Type B pancreatic cell (in vitro differentiated cells): ENCODE measurements at regions not wholly inside any gene's neighbourhood (a gene's known extent, or its start where the extent isn't known, plus 50 kb on each side); places are given as distances from the start of the nearest gene placed in this dataset.

ENCODE experiments used
- DNase-seq: peaks from one replicate; pipeline ENCODE4 v3.0.0; 2021; ENCODE audit warnings: mixed read lengths; ENCODE audit not compliant: unreplicated experiment; ENCODE audit errors: extremely low spot score
- H3K27ac Mint-ChIP-seq: 2 replicates; pipeline ENCODE4 v1.8.0; 2021; ENCODE audit warnings: mild to moderate bottlenecking, mixed read lengths
- H3K27me3 Mint-ChIP-seq: 2 replicates; pipeline ENCODE4 v1.8.0; 2021; ENCODE audit warnings: mixed read lengths
- H3K36me3 Mint-ChIP-seq: 2 replicates; pipeline ENCODE4 v1.8.0; 2021; ENCODE audit warnings: mixed read lengths
- H3K4me1 Mint-ChIP-seq: one replicate; pipeline ENCODE4 v1.8.0; 2021; ENCODE audit warnings: mixed read lengths; ENCODE audit not compliant: unreplicated experiment
- H3K4me3 Mint-ChIP-seq: 2 replicates; pipeline ENCODE4 v1.8.0; 2021; ENCODE audit warnings: mild to moderate bottlenecking, mixed read lengths
- H3K9me3 Mint-ChIP-seq: 2 replicates; pipeline ENCODE4 v1.8.0; 2021; ENCODE audit warnings: mixed read lengths
- CTCF ChIP-seq: fragments of 200-600 bp; sonication (generic); conservative IDR thresholded peaks from 2 replicates; pipeline ENCODE4 v1.5.0; 2021; ENCODE audit warnings: antibody characterized with exemption, mild to moderate bottlenecking

GRCh38 chr4:165592386-165592785 lies 213.6 kb downstream of the CPE start:
- TF ChIP-seq CTCF, result no peak
- H3K4me3 Mint-ChIP-seq, result no peak overlapping the region
- H3K27ac Mint-ChIP-seq, result no peak overlapping the region
- H3K4me1 Mint-ChIP-seq, result no peaks in the 10 kb centered on the region
- H3K36me3 Mint-ChIP-seq, result no peaks in the 10 kb centered on the region
- no peaks in the 10 kb centered on the region for H3K9me3 Mint-ChIP-seq
- DNase-seq, result no peak
- H3K27me3 Mint-ChIP-seq, result no peaks in the 10 kb centered on the region

GRCh38 chr4:165597581-165598480 lies 219.0 kb downstream of the CPE start:
- H3K4me3 Mint-ChIP-seq, result no peak overlapping the region
- H3K4me1 Mint-ChIP-seq, result no peaks in the 10 kb centered on the region
- no peak overlapping the region for H3K27ac Mint-ChIP-seq
- H3K36me3 Mint-ChIP-seq, result no peaks in the 10 kb centered on the region
- H3K27me3 Mint-ChIP-seq, result no peaks in the 10 kb centered on the region
- TF ChIP-seq CTCF, result no peak
- H3K9me3 Mint-ChIP-seq, result no peaks in the 10 kb centered on the region
- DNase-seq, result no peak

GRCh38 chr4:165600959-165601683 lies 222.3 kb downstream of the CPE start:
- Mint-ChIP-seq H3K36me3 (no peaks in the 10 kb centered on the region), H3K9me3 (no peaks in the 10 kb centered on the region), H3K4me3 (no peak overlapping the region), H3K27ac (no peak overlapping the region), H3K4me1 (no peaks in the 10 kb centered on the region), H3K27me3 (peaks cover 6% of the 10 kb centered on the region)
- TF ChIP-seq CTCF, result no peak
- DNase-seq, result no peak

GRCh38 chr4:165602621-165603020 lies 223.8 kb downstream of the CPE start:
- H3K36me3 Mint-ChIP-seq, result no peaks in the 10 kb centered on the region
- no peaks in the 10 kb centered on the region for H3K9me3 Mint-ChIP-seq
- TF ChIP-seq CTCF, result no peak
- no peak for DNase-seq
- H3K27ac Mint-ChIP-seq, result no peak overlapping the region
- no peaks in the 10 kb centered on the region for H3K4me1 Mint-ChIP-seq
- H3K4me3 Mint-ChIP-seq, result no peak overlapping the region
- peaks cover 9% of the 10 kb centered on the region for H3K27me3 Mint-ChIP-seq

- no peak overlapping the region for H3K27ac Mint-ChIP-seq
- no peaks in the 10 kb centered on the region for H3K4me1 Mint-ChIP-seq
- DNase-seq, result no peak
- H3K9me3 Mint-ChIP-seq, result no peaks in the 10 kb centered on the region
- TF ChIP-seq CTCF, result no peak
- H3K36me3 Mint-ChIP-seq, result no peaks in the 10 kb centered on the region
- H3K27me3 Mint-ChIP-seq, result peaks cover 9% of the 10 kb centered on the region
- no peak overlapping the region for H3K4me3 Mint-ChIP-seq
Observed at GRCh38 chr4:165604181-165604580, 225.4 kb downstream of the CPE start.
